RWPE1 (cell line): ENCODE measurements at regions not wholly inside any gene's neighbourhood (a gene's known extent, or its start where the extent isn't known, plus 50 kb on each side); places are given as distances from the start of the nearest gene placed in this dataset.
"Not testable (repeated sequence)": the region's sequence is repeated elsewhere in the genome, so short reads cannot be mapped to it uniquely, and the experiment has no call there.

Experiments
- CTCF ChIA-PET: fragments of 350-600 bp; sonication (Branson Sonifier 250); formaldehyde crosslinking; extraction: SDS; loops from one replicate; lab custom pipeline; 2021; lab: Yijun Ruan, JAX
- POLR2A ChIA-PET: fragments of 400-600 bp; formaldehyde crosslinking; extraction: SDS; loops from one replicate; lab custom pipeline; 2020; ENCODE audit warnings: antibody characterized with exemption; ENCODE audit not compliant: low non-redundant PET; lab: Yijun Ruan, JAX
- DNase-seq: peaks from one replicate; pipeline ENCODE4 v3.0.0; 2012; ENCODE audit warnings: low spot score
- H3K27ac ChIP-seq: fragments of 450-650 bp; 2 replicates; pipeline ENCODE4 v1.5.1; 2017
- CTCF ChIP-seq: fragments of 450-650 bp; conservative IDR thresholded peaks from 2 replicates; pipeline ENCODE4 v1.5.1; 2017; ENCODE audit warnings: low read depth, mild to moderate bottlenecking

DNA sequence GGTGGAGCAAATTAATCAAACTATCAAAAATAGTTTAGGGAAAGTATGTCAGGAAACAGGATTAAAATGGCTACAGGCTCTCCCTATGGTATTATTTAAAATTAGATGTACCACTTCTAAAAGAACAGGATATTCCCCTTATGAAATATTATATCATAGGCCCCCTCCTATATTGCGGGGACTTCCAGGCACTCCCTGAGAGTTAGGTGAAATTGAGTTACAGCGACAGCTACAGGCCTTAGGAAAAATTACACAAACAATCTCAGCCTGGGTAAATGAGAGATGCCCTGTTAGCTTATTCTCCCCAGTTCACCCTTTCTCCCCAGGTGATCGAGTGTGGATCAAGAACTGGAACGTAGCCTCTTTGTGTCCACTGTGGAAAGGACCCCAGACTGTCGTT lies 86.7 kb upstream of the DEFB108B start:
- POLR2A ChIA-PET, H3K27ac ChIP-seq, DNase-seq, CTCF ChIA-PET: not testable (repeated sequence)
- peak; percentile 51; the same call in 1 of the 2 replicates for TF ChIP-seq CTCF

- DNase-seq, POLR2A ChIA-PET, H3K27ac ChIP-seq: not testable (repeated sequence)
- CTCF ChIA-PET: interaction anchor here (1.3 kb wide), 1 partner anchor 110 kb away, joined by 3 read pairs; no protein-coding TSS in a partner anchor
Measured at GRCh38 chr11:71748965-71749620, 83.9 kb upstream of the DEFB108B start.

DNA sequence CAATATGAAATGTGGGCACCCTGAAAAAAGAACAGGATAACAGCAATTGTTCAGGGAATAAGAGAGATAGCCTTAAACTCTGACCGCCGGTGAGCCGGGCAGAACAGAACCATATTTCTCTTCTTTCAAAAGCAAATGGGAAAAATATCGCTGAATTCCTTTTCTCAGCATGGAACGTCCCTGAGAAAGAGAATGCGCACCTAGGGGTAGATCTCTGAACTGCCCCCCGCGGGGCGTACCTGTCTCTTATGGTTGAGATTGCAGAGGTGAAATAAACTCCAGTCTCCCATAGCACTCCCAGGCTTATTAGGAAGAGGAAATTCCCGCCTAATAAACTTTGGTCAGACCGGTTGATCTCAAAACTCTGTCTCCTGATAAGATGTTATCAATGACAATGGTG lies 82.1 kb upstream of the DEFB108B start:
- CTCF ChIA-PET, H3K27ac ChIP-seq, DNase-seq, POLR2A ChIA-PET: not testable (repeated sequence)

DNA sequence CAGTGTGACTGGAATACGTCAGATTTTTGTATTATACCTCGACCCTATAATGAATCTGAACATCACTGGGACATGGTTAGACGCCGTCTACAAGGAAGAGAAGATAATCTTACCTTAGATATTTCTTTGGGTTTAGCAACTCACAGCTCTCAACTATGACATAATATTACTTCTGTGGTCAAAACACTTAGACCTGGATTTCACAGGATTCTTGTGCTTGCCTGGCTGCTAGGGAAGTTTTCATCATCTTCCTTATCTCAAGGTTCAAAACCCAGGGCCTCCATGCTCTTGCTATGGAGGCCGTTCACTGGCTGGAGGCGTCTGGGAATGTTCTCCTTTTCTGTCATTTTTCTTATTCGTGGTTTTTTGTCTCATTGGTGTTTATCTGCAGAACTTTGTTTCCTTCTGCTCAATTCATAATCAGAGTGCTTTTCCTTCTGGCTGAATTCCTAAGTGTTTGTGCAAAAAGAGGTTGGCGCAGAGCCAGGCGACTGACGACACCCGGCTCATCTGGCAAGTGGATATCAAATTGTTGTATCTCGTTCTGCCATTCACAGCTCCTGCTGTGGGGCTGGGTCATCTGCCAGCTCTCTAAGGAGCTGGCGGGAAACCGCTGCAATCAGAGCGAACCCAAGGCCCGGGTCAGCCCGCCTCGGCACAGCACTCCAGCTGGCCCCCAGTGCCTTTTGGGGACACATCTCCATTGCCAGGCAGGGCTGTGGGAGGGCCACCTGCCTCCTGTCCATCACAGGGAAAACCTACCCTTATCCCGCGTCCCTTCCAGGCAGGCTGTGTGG lies 68.1 kb upstream of the DEFB108B start:
- POLR2A ChIA-PET, CTCF ChIA-PET, H3K27ac ChIP-seq, DNase-seq: not testable (repeated sequence)

- H3K27ac ChIP-seq, POLR2A ChIA-PET, DNase-seq, CTCF ChIA-PET: not testable (repeated sequence)
Measured at GRCh38 chr11:71767016-71767415, 66.0 kb upstream of the DEFB108B start.

GRCh38 chr11:71772193-71772592 lies 60.8 kb upstream of the DEFB108B start:
- DNase-seq, POLR2A ChIA-PET, H3K27ac ChIP-seq, CTCF ChIA-PET: not testable (repeated sequence)

- DNase-seq: no peak
- CTCF ChIA-PET: interaction anchor here (0.6 to 0.7 kb wide), 2 partner anchors 909 to 1263 kb away, joined by 4 read pairs; no protein-coding TSS in a partner anchor
- H3K27ac ChIP-seq: no peak overlapping the region
- POLR2A ChIA-PET: no interaction called here
- TF ChIP-seq CTCF: no peak
Measured at GRCh38 chr11:71774603-71775222, 58.3 kb upstream of the DEFB108B start.

GRCh38 chr11:71780116-71780515 lies 52.9 kb upstream of the DEFB108B start:
- H3K27ac ChIP-seq, CTCF ChIA-PET, POLR2A ChIA-PET, DNase-seq: not testable (repeated sequence)

DNA sequence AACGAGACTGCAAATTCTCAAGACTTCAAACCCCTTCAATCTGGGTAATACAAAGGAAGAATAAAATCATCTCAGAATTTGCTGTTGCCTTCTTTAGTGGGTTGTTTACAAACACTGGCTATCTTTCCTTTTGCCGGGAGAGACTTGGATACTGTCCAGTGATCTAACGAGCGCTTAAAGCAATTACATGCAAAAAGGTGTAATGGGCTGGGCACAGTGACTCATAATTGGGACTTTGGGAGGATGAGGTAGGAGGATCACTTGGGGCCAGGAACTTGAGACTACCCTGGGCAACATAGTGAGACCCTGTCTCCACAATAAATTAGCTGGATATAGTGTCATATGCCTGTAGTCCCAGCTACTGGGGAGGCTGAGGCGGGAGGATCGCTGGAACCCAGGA lies 52.2 kb upstream of the DEFB108B start:
- CTCF ChIA-PET, H3K27ac ChIP-seq, DNase-seq, POLR2A ChIA-PET: not testable (repeated sequence)

GRCh38 chr11:71781491-71781890 lies 51.5 kb upstream of the DEFB108B start:
- POLR2A ChIA-PET, DNase-seq, H3K27ac ChIP-seq, CTCF ChIA-PET: not testable (repeated sequence)

DNA sequence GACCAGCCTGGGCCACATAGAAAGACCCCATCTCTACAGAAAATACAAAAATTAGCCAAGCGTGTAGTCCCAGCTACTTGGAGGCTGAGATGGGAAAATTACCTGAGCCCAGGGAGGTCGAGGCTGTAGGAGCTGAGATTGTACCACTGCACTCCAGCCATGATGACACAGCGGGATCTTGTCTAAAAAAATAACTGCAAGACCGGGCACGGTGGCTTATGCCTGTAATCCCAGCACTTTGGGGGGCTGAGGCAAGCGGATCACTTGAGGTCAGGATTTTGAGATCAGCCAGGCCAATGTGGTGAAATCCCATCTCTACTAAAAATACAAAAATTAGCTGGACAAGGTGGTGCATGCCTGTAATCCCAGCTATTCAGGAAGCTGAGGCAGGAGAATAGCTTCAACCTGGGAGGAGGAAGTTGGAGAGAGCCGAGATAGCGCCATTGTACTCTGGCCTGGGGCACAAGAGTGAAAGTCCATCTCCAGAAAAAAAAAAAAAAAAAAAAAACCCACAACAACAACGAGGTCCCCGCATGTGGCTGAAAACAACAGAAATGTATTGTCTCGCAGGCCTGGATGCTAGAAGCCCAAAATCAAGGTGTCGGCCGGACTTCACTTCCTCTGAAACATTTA lies 50.7 kb upstream of the DEFB108B start:
- CTCF ChIA-PET, POLR2A ChIA-PET: not testable (repeated sequence)

GRCh38 chr11:71783191-71783590 lies 49.8 kb upstream of the DEFB108B start:
- DNase-seq, CTCF ChIA-PET, POLR2A ChIA-PET, H3K27ac ChIP-seq: not testable (repeated sequence)

More for the DNA sequence above, 50.7 kb upstream of the DEFB108B start:
- DNase-seq, H3K27ac ChIP-seq: not testable (repeated sequence)
